Erythroblast (primary cell): ENCODE measurements at regions not wholly inside any gene's neighbourhood (a gene's known extent, or its start where the extent isn't known, plus 50 kb on each side); places are given as distances from the start of the nearest gene placed in this dataset.

Experiments used
- GATA1 ChIP-seq: IDR thresholded peaks from 2 replicates; pipeline ENCODE4 v1.6.1; 2011; ENCODE audit warnings: low read depth, mild to moderate bottlenecking, control low read depth, low read length, moderate library complexity
- POLR2A ChIP-seq: IDR thresholded peaks from 2 replicates; pipeline ENCODE4 v1.6.1; 2011; ENCODE audit warnings: mild to moderate bottlenecking, low read length

DNA sequence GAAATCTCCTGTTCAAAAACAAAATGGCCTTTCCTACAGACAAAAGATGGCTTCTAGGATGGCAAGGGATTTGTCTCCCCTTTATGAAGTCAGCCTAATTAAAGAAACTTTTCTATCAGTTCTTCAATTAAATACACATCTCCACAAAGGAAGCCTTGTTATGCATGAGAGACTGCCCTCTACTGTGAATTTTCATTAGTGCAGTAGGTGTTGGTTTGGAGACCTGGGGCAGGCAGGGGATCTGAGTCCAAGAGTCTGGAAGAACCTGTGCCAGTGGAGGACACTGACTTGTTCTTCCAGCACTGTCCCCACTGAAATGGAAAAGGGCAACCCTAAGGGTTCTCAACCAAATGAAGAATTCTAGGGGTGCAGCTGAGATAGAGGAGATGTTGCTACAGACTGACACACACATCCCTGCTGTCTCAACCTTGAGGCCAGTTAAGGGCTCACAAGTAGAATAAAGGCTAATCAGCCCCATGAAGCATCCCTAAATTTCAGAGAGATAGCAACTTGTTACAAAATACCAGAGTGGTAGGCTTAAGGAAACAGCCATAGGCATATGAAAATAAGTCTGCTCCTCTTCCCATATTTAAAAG is 174.0 kb upstream of the PRICKLE2 start:
- TF ChIP-seq POLR2A = no peak
- TF ChIP-seq GATA1 = no peak
